ENCODE measurements at regions not wholly inside any gene's neighbourhood (a gene's known extent, or its start where the extent isn't known, plus 50 kb on each side); places are given as distances from the start of the nearest gene placed in this dataset.

DNA sequence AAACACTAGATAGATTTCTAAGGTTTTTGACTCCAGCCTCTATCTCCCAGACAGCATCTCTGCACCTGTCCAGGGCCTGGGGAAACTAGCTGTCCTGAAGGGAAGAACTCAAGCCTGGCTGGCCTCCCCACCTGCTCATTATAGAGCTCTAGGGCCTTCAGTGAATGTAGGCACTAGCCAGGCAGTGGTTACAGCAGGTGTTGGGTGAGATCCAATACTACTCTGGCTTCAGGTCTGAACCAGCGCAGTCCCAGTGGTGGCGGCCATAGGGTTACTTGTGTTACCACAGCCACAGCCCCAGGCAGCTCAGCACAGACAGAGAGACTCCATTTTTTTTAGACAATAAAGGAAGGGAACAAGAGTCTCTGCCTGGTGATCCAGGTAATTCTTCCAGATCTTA is 449.2 kb downstream of the IRX1 start:
- TF ChIP-seq, protein P1, sequence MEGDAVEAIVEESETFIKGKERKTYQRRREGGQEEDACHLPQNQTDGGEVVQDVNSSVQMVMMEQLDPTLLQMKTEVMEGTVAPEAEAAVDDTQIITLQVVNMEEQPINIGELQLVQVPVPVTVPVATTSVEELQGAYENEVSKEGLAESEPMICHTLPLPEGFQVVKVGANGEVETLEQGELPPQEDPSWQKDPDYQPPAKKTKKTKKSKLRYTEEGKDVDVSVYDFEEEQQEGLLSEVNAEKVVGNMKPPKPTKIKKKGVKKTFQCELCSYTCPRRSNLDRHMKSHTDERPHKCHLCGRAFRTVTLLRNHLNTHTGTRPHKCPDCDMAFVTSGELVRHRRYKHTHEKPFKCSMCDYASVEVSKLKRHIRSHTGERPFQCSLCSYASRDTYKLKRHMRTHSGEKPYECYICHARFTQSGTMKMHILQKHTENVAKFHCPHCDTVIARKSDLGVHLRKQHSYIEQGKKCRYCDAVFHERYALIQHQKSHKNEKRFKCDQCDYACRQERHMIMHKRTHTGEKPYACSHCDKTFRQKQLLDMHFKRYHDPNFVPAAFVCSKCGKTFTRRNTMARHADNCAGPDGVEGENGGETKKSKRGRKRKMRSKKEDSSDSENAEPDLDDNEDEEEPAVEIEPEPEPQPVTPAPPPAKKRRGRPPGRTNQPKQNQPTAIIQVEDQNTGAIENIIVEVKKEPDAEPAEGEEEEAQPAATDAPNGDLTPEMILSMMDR (IDR thresholded peaks at IDR 0.05): no peak

- TF ChIP-seq, protein P1 (IDR thresholded peaks at IDR 0.05): no peak
Measured at GRCh38 chr5:4048398-4048797, 452.8 kb downstream of the IRX1 start.

- TF ChIP-seq, protein P1 (IDR thresholded peaks at IDR 0.05): no peak
Measured at GRCh38 chr5:4050203-4050602, 454.6 kb downstream of the IRX1 start.

DNA sequence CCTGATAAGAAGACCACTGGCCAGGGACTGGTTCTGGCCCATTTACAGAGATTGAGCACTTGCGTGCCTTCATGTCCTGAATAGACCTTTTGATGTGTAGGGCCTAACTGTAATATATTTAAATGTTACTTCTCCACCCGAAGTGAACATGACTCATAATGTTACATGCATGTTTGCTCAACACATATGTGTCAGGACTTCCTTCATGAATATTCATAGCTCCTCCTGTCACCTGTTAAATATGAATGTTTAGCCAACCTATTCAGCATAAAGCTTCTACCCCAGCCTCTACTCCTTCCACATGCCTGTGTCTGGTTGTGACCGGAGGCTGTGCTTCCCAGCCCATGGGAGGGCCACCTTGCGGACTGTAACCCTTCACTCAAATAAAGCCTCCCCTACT is 457.5 kb downstream of the IRX1 start:
- TF ChIP-seq, protein P1 (IDR thresholded peaks at IDR 0.05): no peak

GRCh38 chr5:4054092-4054491 is 458.5 kb downstream of the IRX1 start:
- TF ChIP-seq, protein P1 (IDR thresholded peaks at IDR 0.05): no peak

DNA sequence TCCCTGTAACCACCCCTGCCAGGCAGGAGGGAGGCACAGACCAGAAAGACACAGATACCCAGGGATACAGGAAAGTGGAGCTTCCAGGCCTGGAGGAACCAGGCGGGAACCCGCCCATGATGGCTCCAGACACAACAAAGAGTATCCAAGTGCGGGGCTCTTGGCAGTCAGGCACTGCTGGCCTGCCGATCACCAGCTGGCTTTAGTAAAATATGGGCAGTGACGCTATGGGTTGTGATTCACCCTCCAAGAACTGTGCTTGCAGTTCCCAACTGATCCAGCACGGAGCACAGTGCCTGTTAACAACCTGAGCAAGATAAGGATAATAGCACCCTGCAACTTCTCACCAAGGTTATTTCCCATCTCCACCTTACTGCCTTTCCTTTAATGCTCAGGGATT is 463.3 kb downstream of the IRX1 start:
- TF ChIP-seq, protein P1 (IDR thresholded peaks at IDR 0.05): no peak

DNA sequence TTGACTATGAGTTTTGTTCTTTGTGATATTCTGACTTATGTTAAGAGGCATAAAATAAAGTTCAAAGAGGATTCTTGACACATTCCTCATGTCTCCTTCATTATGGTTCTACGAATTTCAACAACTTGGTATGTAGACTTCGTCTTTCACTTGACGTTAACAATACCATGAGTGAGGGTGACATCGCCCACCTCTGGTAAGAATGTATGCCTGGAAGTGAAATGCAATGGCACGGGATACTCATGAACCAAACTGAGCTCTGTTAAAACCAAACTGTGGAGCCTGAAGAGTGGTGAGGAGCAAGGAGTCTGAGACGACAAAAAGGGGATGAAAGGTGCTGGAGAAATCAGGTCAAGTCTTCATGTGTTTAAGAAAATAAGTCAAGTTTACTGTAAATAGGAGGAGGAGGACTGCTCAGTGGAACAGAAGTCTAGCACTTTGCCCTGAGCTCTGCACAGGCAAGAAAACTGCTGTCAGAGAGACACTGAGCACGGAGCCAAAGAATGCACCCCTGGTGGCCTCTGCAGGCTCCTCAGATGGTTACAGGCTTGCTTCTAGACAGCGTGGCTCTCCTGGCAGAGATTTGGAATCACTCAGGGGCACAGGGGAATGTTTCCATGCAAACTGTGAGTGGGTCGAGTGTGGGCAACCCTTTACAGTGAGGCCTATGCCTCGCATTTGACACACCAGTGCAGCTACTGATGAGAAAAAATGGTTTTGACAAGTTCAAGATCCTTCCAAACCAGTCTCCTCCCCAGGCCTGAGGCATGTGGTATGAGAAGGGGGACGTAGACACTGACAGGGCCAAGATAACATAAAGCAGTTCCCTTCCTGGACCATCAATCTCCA is 470.1 kb downstream of the IRX1 start:
- TF ChIP-seq, protein P1 (IDR thresholded peaks at IDR 0.05): no peak

Measured in LNCAP (cell line).